ENCODE measurements at regions not wholly inside any gene's neighbourhood (a gene's known extent, or its start where the extent isn't known, plus 50 kb on each side); places are given as distances from the start of the nearest gene placed in this dataset.

GRCh38 chr13:28583651-28584091 is 75.3 kb upstream of the POMP start:
- TF ChIP-seq POLR2A (IDR thresholded peaks at IDR 0.05) (no peak), CTCF (IDR thresholded peaks at IDR 0.05) (no peak)
